Loucy (cell line): ENCODE measurements at regions not wholly inside any gene's neighbourhood (a gene's known extent, or its start where the extent isn't known, plus 50 kb on each side); places are given as distances from the start of the nearest gene placed in this dataset.

Experiments used
- EZH2phosphoT487 ChIP-seq: fragments of 200-600 bp; IDR thresholded peaks from 2 replicates; pipeline ENCODE4 v1.6.1; 2018; ENCODE audit warnings: antibody characterized with exemption, mild to moderate bottlenecking, moderate library complexity, borderline replicate concordance
- TF ChIP-seq, protein P1 (sequence below): fragments of 200-600 bp; sonication (generic); conservative IDR thresholded peaks from 2 replicates; pipeline ENCODE4 v1.5.1; 2014; ENCODE audit warnings: mild to moderate bottlenecking, antibody characterized with exemption, low read length

DNA sequence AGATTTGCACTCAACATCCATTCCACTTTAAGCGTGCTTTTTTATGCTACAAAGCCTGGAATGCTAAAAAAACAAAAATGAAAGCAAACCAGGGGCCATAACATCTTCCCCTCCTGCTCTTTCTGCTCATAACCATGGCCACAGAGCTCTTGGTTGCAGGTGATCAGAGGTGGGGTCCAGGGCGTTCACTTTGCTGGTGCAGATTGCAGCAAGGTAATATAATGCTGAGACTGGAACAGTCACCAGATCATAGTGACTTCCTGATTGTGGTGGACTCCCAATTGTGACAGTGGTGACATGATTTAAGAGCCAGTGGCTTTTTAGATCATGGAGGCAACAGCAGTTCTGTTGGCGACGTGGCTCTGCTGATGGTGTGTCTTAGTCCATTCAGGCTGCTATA lies 115.0 kb upstream of the CPM start:
- TF ChIP-seq, protein P1, sequence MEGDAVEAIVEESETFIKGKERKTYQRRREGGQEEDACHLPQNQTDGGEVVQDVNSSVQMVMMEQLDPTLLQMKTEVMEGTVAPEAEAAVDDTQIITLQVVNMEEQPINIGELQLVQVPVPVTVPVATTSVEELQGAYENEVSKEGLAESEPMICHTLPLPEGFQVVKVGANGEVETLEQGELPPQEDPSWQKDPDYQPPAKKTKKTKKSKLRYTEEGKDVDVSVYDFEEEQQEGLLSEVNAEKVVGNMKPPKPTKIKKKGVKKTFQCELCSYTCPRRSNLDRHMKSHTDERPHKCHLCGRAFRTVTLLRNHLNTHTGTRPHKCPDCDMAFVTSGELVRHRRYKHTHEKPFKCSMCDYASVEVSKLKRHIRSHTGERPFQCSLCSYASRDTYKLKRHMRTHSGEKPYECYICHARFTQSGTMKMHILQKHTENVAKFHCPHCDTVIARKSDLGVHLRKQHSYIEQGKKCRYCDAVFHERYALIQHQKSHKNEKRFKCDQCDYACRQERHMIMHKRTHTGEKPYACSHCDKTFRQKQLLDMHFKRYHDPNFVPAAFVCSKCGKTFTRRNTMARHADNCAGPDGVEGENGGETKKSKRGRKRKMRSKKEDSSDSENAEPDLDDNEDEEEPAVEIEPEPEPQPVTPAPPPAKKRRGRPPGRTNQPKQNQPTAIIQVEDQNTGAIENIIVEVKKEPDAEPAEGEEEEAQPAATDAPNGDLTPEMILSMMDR, result no peak
- TF ChIP-seq EZH2phosphoT487, result no peak
